GM23338 (cell line): ENCODE measurements at regions not wholly inside any gene's neighbourhood (a gene's known extent, or its start where the extent isn't known, plus 50 kb on each side); places are given as distances from the start of the nearest gene placed in this dataset.

ENCODE experiments used
- ATAC-seq: fragments of 200-7000 bp; cut with Tn5 transposase; 3 replicates; pipeline ENCODE4 v1.9.1; 2020
- DNase-seq: peaks from one replicate; pipeline ENCODE4 v3.0.0-alpha.2; 2015; ENCODE audit warnings: low spot score
- H2AFZ ChIP-seq: fragments of 200-600 bp; sonication (generic); 2 replicates; pipeline ENCODE4 v1.8.0; 2016; ENCODE audit warnings: antibody characterized with exemption, mild to moderate bottlenecking, moderate library complexity
- H3F3A ChIP-seq: fragments of 200-600 bp; sonication (generic); replicated peaks from 2 replicates; pipeline ENCODE4 v1.8.0; 2017; ENCODE audit warnings: antibody characterized with exemption, mixed run types, low read depth
- H3K27ac ChIP-seq: fragments of 200-600 bp; sonication (generic); 2 replicates; pipeline ENCODE4 v1.6.1; 2016; ENCODE audit warnings: low read depth
- H3K27me3 ChIP-seq: fragments of 200-600 bp; sonication (generic); 2 replicates; pipeline ENCODE4 v1.8.0; 2016; ENCODE audit warnings: mild to moderate bottlenecking, mixed run types, moderate library complexity; ENCODE audit not compliant: insufficient read depth
- H3K36me3 ChIP-seq: fragments of 200-600 bp; sonication (generic); 2 replicates; pipeline ENCODE4 v1.8.0; 2016; ENCODE audit warnings: mild to moderate bottlenecking; ENCODE audit not compliant: insufficient read depth
- H3K4me1 ChIP-seq: fragments of 200-600 bp; sonication (generic); 2 replicates; pipeline ENCODE4 v1.8.0; 2016; ENCODE audit warnings: mild to moderate bottlenecking, moderate library complexity; ENCODE audit not compliant: insufficient read depth
- H3K4me2 ChIP-seq: fragments of 200-600 bp; sonication (generic); 2 replicates; pipeline ENCODE4 v1.7.1; 2017; ENCODE audit warnings: mixed run types
- H3K4me3 ChIP-seq: fragments of 200-600 bp; sonication (generic); 2 replicates; pipeline ENCODE4 v1.6.1; 2016; ENCODE audit warnings: mixed run types
- H3K79me2 ChIP-seq: fragments of 200-600 bp; sonication (generic); replicated peaks from 2 replicates; pipeline ENCODE4 v1.8.0; 2017; ENCODE audit warnings: mild to moderate bottlenecking; ENCODE audit not compliant: insufficient read depth
- H3K9me2 ChIP-seq: fragments of 200-600 bp; sonication (generic); 2 replicates; pipeline ENCODE4 v1.8.0; 2017; ENCODE audit not compliant: insufficient read depth
- H4K20me1 ChIP-seq: fragments of 200-600 bp; sonication (generic); replicated peaks from 2 replicates; pipeline ENCODE4 v1.8.0; 2017; ENCODE audit warnings: mild to moderate bottlenecking; ENCODE audit not compliant: insufficient read depth
- H3K27ac Mint-ChIP-seq: 2 replicates; pipeline ENCODE4 v1.8.0; 2020; ENCODE audit warnings: inconsistent platforms, mild to moderate bottlenecking, moderate library complexity, mixed read lengths
- H3K27me3 Mint-ChIP-seq: 3 replicates; pipeline ENCODE4 v1.8.0; 2022; ENCODE audit warnings: low read depth, mild to moderate bottlenecking, moderate library complexity, mixed read lengths, inconsistent platforms; ENCODE audit not compliant: insufficient read depth, poor library complexity
- H3K36me3 Mint-ChIP-seq: 3 replicates; pipeline ENCODE4 v1.8.0; 2021; ENCODE audit warnings: low read depth, mild to moderate bottlenecking, inconsistent platforms, moderate library complexity, mixed read lengths
- H3K4me1 Mint-ChIP-seq: 3 replicates; pipeline ENCODE4 v1.8.0; 2020; ENCODE audit warnings: mild to moderate bottlenecking, inconsistent platforms, mixed read lengths
- H3K4me3 Mint-ChIP-seq: 3 replicates; pipeline ENCODE4 v1.8.0; 2021; ENCODE audit warnings: moderate library complexity, mild to moderate bottlenecking, inconsistent platforms, mixed read lengths
- H3K9me3 Mint-ChIP-seq: 3 replicates; pipeline ENCODE4 v1.8.0; 2020; ENCODE audit warnings: moderate library complexity, mild to moderate bottlenecking, inconsistent platforms, mixed read lengths
- CREB1 ChIP-seq: fragments of 250-450 bp; sonication (Bioruptor Pico); IDR thresholded peaks from 2 replicates; pipeline ENCODE4 v1.5.0; 2020; ENCODE audit warnings: low read depth, mild to moderate bottlenecking, moderate library complexity
- CTCF ChIP-seq, 2 experiments: fragments of 200-600 bp in 1 of 2; sonication (generic) in 1 of 2; conservative IDR thresholded peaks; 2 replicates each; pipeline versions ENCODE4 v1.5.1 to v1.6.1; 2016 to 2017; ENCODE audit warnings: antibody characterized with exemption in 2 of 2, low read depth in 2 of 2, mild to moderate bottlenecking in 2 of 2, moderate library complexity in 1 of 2
- ETS1 ChIP-seq: IDR thresholded peaks from 2 replicates; pipeline ENCODE4 v1.6.1; 2016; ENCODE audit warnings: antibody characterized with exemption
- EZH2 ChIP-seq: fragments of 200-600 bp; sonication (generic); IDR thresholded peaks from one replicate; pipeline ENCODE4 v1.8.0; 2017; ENCODE audit warnings: antibody characterized with exemption, mild to moderate bottlenecking, low read depth; ENCODE audit not compliant: unreplicated experiment
- EZH2phosphoT487 ChIP-seq: fragments of 200-600 bp; sonication (generic); IDR thresholded peaks from one replicate; pipeline ENCODE4 v1.8.1; 2018; ENCODE audit warnings: antibody characterized with exemption; ENCODE audit not compliant: unreplicated experiment
- JUNB ChIP-seq: IDR thresholded peaks from one replicate; pipeline ENCODE4 v1.6.1; 2016; ENCODE audit warnings: antibody characterized with exemption; ENCODE audit not compliant: unreplicated experiment
- NANOG ChIP-seq: IDR thresholded peaks from 2 replicates; pipeline ENCODE4 v1.6.1; 2016; ENCODE audit warnings: antibody characterized with exemption, borderline replicate concordance
- POLR2AphosphoS5 ChIP-seq: IDR thresholded peaks from 2 replicates; pipeline ENCODE4 v1.6.1; 2016; ENCODE audit warnings: antibody characterized with exemption, low read depth
- REST ChIP-seq: IDR thresholded peaks from one replicate; pipeline ENCODE4 v1.6.1; 2018; ENCODE audit warnings: antibody characterized with exemption; ENCODE audit not compliant: unreplicated experiment
- STAT1 ChIP-seq: IDR thresholded peaks from one replicate; pipeline ENCODE4 v1.6.1; 2016; ENCODE audit warnings: antibody characterized with exemption; ENCODE audit not compliant: unreplicated experiment
- ZNF114 ChIP-seq: fragments of 250-450 bp; sonication (Bioruptor Pico); IDR thresholded peaks from 2 replicates; pipeline ENCODE4 v1.5.0; 2020; ENCODE audit warnings: mild to moderate bottlenecking, moderate library complexity
- ZNF331 ChIP-seq: fragments of 250-450 bp; sonication (Bioruptor Pico); IDR thresholded peaks from 2 replicates; pipeline ENCODE4 v1.5.0; 2020; ENCODE audit warnings: low read depth, mild to moderate bottlenecking, moderate library complexity
- ZNF462 ChIP-seq: fragments of 250-450 bp; sonication (Bioruptor Pico); IDR thresholded peaks from 2 replicates; pipeline ENCODE4 v1.5.0; 2020; ENCODE audit warnings: mild to moderate bottlenecking, moderate library complexity

DNA sequence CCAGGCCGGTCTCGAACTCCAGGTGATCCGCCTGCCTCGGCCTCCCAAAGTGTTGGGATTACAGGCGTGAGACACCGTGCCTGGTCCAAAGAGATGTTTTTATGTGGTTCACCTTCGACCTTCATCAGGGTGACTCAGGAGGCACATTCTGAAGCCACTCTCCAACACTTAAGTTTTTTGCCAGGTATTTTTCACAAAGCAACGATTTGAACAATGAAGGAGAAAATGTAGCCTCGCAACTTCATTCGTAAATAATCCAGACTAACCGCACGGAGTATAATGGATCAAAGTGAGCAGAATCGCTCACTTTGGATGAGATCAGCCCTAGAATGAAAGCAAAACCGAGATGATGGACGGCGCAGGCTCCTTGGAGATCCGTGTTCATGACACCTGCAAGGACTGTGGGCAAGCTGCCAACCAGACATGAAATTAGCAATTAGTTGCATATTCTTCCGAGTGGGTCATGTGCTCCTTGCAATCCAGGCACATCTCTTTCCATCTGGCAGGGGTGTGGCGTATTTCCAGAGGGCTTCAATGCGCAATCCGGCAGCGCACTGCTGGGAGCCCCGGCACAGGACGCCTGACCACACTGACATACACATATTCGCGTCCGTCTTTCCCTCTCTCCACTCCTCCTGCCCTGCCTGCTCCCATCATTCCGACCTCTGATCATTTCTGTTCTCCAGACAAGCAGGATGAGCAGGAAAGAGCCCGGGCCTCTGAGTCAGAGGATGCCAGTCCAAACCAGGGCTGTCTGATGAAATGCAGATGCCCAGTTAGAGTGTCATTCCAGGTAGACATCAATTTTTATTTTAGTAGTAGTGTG lies 148.4 kb downstream of the KLF6 start:
- 0 out of 2 replicates have a peak, but pooled peaks cover 4% of the 10 kb centered on the region for H3K9me2 ChIP-seq
- H3K27ac ChIP-seq, result no peak overlapping the region
- H3K4me3 ChIP-seq, result no peak overlapping the region
- DNase-seq (no peak), ATAC-seq (no peak)
- H2AFZ ChIP-seq, result peak overlapping the region; percentile 87
- no peaks in the 10 kb centered on the region for H3K79me2 ChIP-seq
- peaks cover 8% of the 10 kb centered on the region for H3K27me3 Mint-ChIP-seq
- no peaks in the 10 kb centered on the region for H3K4me1 ChIP-seq
- H3K4me3 Mint-ChIP-seq, result no peak overlapping the region
- H3K36me3 Mint-ChIP-seq, result no peaks in the 10 kb centered on the region
- no peaks in the 10 kb centered on the region for H4K20me1 ChIP-seq
- peak overlapping the region; percentile 48; the same call in 1 of the 2 replicates for H3K27ac Mint-ChIP-seq
- H3K4me2 ChIP-seq, result no peak overlapping the region
- H3K36me3 ChIP-seq, result no peaks in the 10 kb centered on the region
- TF ChIP-seq REST (no peak), CTCF (conservative IDR thresholded peaks at IDR 0.05; ENCODE audit: low read depth in 2 of 2) (no peak), ETS1 (no peak), ZNF462 (CRISPR knock-in tag) (no peak), POLR2AphosphoS5 (no peak), EZH2 (no peak), EZH2phosphoT487 (no peak), ZNF331 (no peak), JUNB (no peak), NANOG (no peak), STAT1 (no peak), ZNF114 (CRISPR knock-in tag) (no peak), CREB1 (CRISPR knock-in tag) (no peak)
- no peaks in the 10 kb centered on the region for H3F3A ChIP-seq
- H3K9me3 Mint-ChIP-seq, result no peaks in the 10 kb centered on the region
- H3K27me3 ChIP-seq, result no peaks in the 10 kb centered on the region
- peaks cover 6% of the 10 kb centered on the region for H3K4me1 Mint-ChIP-seq
